Mucosa of descending colon (tissue), 3 donors: ENCODE measurements at regions not wholly inside any gene's neighbourhood (a gene's known extent, or its start where the extent isn't known, plus 50 kb on each side); places are given as distances from the start of the nearest gene placed in this dataset.

Source experiments
- ATAC-seq: fragments of 200-7000 bp; cut with Tn5 transposase; one replicate; pipeline ENCODE4 v1.9.1; 2020; ENCODE audit warnings: mild to moderate bottlenecking, moderate library complexity
- DNase-seq, 3 donors: peaks; one replicate each; pipeline ENCODE4 v3.0.0-alpha.2; 2020
- H3K36me3 ChIP-seq: fragments of 200-600 bp; one replicate; pipeline ENCODE4 v1.8.0; 2021; ENCODE audit warnings: low read depth, mild to moderate bottlenecking
- H3K4me1 ChIP-seq: fragments of 200-600 bp; one replicate; pipeline ENCODE4 v1.8.0; 2021; ENCODE audit warnings: low read depth, mild to moderate bottlenecking
- H3K4me3 ChIP-seq: fragments of 200-600 bp; one replicate; pipeline ENCODE4 v1.8.0; 2021; ENCODE audit warnings: mild to moderate bottlenecking
- H3K9me3 ChIP-seq: fragments of 200-600 bp; one replicate; pipeline ENCODE4 v1.8.0; 2021; ENCODE audit warnings: mild to moderate bottlenecking
- intact Hi-C, 2 donors: fragments of 100-400 bp; cut with DNase I in 1 of 2; cut with micrococcal nuclease in 1 of 2; formaldehyde crosslinking; loops; one replicate each; pipeline versions ENCODE4 v1.11.0 to v1.11.1; 2022; cut with DNase I, micrococcal nuclease
- TF ChIP-seq, protein P1 (sequence below): fragments of 200-600 bp; IDR thresholded peaks from one replicate; pipeline ENCODE4 v1.8.0; 2022; ENCODE audit warnings: antibody characterized with exemption, mild to moderate bottlenecking
- donor health status: DM: no; HTN: no; CAD: no; lungs with moderate emphysema.
- donor health status: DM: no; HTN: no; CAD: no.
- donor health status: DM: no; HTN: yes; CAD: no.

DNA sequence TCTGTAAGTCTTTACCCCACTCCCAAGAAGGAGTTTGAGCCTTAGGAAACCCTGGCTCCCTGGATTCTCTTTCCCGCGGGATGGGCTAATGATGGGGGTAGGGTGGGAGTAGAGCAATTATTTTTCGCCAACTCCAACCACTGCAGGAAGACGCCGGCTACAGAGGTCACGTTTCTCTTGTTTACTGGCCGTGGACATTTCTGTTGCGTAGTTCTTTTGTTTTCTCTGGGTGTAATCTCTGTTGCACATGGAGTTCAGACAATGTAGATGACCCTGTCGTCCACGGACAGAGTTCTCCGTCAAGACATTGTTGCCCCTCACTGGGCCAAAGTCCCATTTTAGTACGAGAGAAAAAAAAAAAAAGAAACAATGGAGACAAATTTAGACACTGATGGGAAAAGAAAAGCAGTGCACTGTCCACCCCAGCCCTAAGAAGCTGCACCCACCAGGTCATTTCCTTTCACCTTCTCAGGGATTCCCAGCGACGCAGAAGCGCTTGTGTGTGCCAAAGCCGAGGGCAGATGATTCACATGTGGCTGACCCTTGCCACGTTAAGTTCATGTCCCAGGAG lies 133.9 kb upstream of the ARGLU1 start:
- no peak for DNase-seq
- intact Hi-C loops = no loop called here
- ATAC-seq = no peak
- H3K4me1 ChIP-seq = no peaks in the 10 kb centered on the region
- H3K36me3 ChIP-seq = no peaks in the 10 kb centered on the region
- TF ChIP-seq, protein P1, sequence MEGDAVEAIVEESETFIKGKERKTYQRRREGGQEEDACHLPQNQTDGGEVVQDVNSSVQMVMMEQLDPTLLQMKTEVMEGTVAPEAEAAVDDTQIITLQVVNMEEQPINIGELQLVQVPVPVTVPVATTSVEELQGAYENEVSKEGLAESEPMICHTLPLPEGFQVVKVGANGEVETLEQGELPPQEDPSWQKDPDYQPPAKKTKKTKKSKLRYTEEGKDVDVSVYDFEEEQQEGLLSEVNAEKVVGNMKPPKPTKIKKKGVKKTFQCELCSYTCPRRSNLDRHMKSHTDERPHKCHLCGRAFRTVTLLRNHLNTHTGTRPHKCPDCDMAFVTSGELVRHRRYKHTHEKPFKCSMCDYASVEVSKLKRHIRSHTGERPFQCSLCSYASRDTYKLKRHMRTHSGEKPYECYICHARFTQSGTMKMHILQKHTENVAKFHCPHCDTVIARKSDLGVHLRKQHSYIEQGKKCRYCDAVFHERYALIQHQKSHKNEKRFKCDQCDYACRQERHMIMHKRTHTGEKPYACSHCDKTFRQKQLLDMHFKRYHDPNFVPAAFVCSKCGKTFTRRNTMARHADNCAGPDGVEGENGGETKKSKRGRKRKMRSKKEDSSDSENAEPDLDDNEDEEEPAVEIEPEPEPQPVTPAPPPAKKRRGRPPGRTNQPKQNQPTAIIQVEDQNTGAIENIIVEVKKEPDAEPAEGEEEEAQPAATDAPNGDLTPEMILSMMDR = no peak
- no peaks in the 10 kb centered on the region for H3K9me3 ChIP-seq
- H3K4me3 ChIP-seq = no peak overlapping the region

DNA sequence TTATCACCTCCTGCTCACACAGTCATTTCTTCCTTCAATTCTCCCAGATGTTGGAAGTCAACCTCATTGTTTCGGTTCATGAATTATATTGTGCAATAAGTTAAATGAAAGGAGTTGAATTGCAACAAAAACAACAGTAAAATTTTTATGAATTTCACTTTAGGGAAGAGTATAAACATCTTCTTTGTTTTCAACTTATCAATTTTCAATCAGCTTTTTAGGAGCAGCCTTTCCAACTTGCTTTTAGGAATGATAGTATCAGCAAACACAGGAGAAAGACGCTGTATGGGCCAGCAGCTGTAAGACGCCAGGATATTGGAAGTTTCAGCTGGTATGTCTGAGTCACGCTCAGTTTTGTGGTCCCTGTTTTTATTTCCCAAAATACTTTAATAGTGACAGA lies 132.5 kb upstream of the ARGLU1 start:
- TF ChIP-seq, protein P1 = no peak
- no peak overlapping the region for H3K4me3 ChIP-seq

GRCh38 chr13:106700007-106700406 lies 132.1 kb upstream of the ARGLU1 start:
- H3K4me1 ChIP-seq = no peaks in the 10 kb centered on the region
- DNase-seq (no peak), ATAC-seq (no peak)
- no peaks in the 10 kb centered on the region for H3K9me3 ChIP-seq
- TF ChIP-seq, protein P1 = no peak
- H3K4me3 ChIP-seq = no peak overlapping the region
- H3K36me3 ChIP-seq = no peaks in the 10 kb centered on the region
- intact Hi-C loops = no loop called here

More for the DNA sequence above, 132.5 kb upstream of the ARGLU1 start:
- no peaks in the 10 kb centered on the region for H3K36me3 ChIP-seq
- H3K9me3 ChIP-seq = no peaks in the 10 kb centered on the region
- no peak for ATAC-seq
- H3K4me1 ChIP-seq = no peaks in the 10 kb centered on the region
- intact Hi-C loops = no loop called here
- no peak for DNase-seq

DNA sequence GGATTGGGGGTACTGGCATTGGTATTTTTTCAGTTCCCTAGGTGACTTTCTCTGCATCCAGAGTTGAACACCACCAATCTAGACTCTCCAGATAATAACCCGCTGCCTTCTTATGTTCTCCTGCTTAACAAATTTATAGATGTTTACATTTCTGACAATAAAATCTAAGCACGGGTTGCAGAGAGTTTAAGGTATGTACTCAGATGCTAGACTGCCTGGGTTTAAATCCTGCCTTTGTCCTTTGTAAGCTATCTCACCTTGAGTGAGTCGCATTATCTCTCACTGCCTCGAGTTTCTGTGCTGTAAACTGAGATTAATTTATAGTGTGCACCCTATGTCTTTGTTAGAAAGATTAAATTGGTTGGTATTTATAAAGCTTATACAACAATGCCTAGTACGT lies 131.4 kb upstream of the ARGLU1 start:
- H3K36me3 ChIP-seq = no peaks in the 10 kb centered on the region
- no peak for ATAC-seq
- no peak overlapping the region for H3K4me3 ChIP-seq
- intact Hi-C loops = no loop called here
- TF ChIP-seq, protein P1 = no peak
- no peaks in the 10 kb centered on the region for H3K4me1 ChIP-seq
- H3K9me3 ChIP-seq = no peaks in the 10 kb centered on the region
- no peak for DNase-seq

DNA sequence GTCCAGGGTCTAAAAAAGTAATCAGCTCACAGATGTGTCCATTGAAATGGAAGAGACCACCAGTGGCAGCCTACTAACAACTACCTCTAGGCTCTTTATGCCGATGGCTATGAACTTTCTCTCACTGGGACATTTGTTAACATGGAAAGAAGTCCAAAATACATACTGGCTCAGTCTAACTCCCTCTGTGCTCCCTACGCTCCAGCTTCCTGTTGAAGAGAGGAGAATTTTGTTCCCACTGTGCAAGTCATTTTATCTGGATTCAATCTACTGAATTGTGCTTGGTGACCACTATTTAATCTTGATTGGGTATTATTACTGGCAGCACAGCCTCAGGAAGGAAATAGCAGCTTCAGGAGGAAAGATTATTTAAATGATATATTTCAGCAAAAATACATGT lies 128.8 kb upstream of the ARGLU1 start:
- TF ChIP-seq, protein P1 = no peak
- H3K4me3 ChIP-seq = no peak overlapping the region
- no peaks in the 10 kb centered on the region for H3K9me3 ChIP-seq
- DNase-seq (no peak), ATAC-seq (no peak)
- H3K4me1 ChIP-seq = no peaks in the 10 kb centered on the region
- no peaks in the 10 kb centered on the region for H3K36me3 ChIP-seq
- intact Hi-C loops = no loop called here

- DNase-seq = no peak
- H3K4me3 ChIP-seq = no peak overlapping the region
- H3K36me3 ChIP-seq = no peaks in the 10 kb centered on the region
- TF ChIP-seq, protein P1 = no peak
- H3K9me3 ChIP-seq = no peaks in the 10 kb centered on the region
- H3K4me1 ChIP-seq = no peaks in the 10 kb centered on the region
- ATAC-seq = no peak
- intact Hi-C loops = no loop called here
Observed at GRCh38 chr13:106696140-106696539, 128.2 kb upstream of the ARGLU1 start.
